Stomach (tissue), 4 donors: ENCODE measurements at regions not wholly inside any gene's neighbourhood (a gene's known extent, or its start where the extent isn't known, plus 50 kb on each side); places are given as distances from the start of the nearest gene placed in this dataset.
"Not testable (repeated sequence)": the region's sequence is repeated elsewhere in the genome, so short reads cannot be mapped to it uniquely, and the experiment has no call there.

Experiments
- EP300 ChIP-seq: sonication (generic); formaldehyde crosslinking; IDR thresholded peaks from one replicate; pipeline ENCODE4 v1.6.1; 2017; ENCODE audit warnings: antibody characterized with exemption
- POLR2A ChIP-seq, 4 donors: fragments of 450-650 bp; IDR thresholded peaks; one replicate each; pipeline ENCODE4 v1.6.1; 2016; ENCODE audit warnings: antibody characterized with exemption in 4 of 4, control low read depth in 2 of 4, mild to moderate bottlenecking in 1 of 4, moderate library complexity in 1 of 4
- POLR2AphosphoS5 ChIP-seq, 3 donors: sonication (generic); formaldehyde crosslinking; IDR thresholded peaks; one replicate each; pipeline ENCODE4 v1.6.1; 2016; ENCODE audit warnings: antibody characterized with exemption in 3 of 3
- TF ChIP-seq, protein P1 (sequence below), 7 experiments: fragments of 450-650 bp in 4 of 7; fragments of 200-600 bp in 3 of 7; sonication (generic) in 3 of 7; IDR thresholded peaks; one replicate each; pipeline ENCODE4 v1.5.1; 2016 to 2019; ENCODE audit warnings: antibody characterized with exemption in 7 of 7, control low read depth in 2 of 7, mild to moderate bottlenecking in 1 of 7

DNA sequence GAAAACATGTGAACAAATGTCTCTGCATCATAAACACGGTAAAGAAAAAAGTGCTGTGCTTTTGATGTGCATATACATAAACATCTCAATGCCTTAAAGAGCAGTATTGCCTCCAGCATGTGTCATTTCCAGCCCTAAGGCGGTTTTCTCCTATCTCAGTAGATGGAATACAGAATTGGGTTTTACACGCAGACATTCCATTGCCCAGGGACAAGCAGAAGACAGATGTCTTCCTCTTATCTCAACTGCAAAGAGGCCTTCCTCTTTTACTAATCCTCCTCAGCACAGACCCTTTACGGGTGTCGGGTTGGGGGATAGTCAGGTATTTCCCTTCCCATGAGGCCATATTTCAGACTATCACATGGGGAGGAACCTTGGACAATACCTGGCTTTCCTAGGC is 499.2 kb downstream of the KCNT2 start:
- TF ChIP-seq, protein P1, sequence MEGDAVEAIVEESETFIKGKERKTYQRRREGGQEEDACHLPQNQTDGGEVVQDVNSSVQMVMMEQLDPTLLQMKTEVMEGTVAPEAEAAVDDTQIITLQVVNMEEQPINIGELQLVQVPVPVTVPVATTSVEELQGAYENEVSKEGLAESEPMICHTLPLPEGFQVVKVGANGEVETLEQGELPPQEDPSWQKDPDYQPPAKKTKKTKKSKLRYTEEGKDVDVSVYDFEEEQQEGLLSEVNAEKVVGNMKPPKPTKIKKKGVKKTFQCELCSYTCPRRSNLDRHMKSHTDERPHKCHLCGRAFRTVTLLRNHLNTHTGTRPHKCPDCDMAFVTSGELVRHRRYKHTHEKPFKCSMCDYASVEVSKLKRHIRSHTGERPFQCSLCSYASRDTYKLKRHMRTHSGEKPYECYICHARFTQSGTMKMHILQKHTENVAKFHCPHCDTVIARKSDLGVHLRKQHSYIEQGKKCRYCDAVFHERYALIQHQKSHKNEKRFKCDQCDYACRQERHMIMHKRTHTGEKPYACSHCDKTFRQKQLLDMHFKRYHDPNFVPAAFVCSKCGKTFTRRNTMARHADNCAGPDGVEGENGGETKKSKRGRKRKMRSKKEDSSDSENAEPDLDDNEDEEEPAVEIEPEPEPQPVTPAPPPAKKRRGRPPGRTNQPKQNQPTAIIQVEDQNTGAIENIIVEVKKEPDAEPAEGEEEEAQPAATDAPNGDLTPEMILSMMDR (IDR thresholded peaks at IDR 0.05), result not testable (repeated sequence)
- TF ChIP-seq POLR2AphosphoS5 (IDR thresholded peaks at IDR 0.05); EP300; POLR2A (IDR thresholded peaks at IDR 0.05): not testable (repeated sequence)
